ENCODE measurements at regions not wholly inside any gene's neighbourhood (a gene's known extent, or its start where the extent isn't known, plus 50 kb on each side); places are given as distances from the start of the nearest gene placed in this dataset.

DNA sequence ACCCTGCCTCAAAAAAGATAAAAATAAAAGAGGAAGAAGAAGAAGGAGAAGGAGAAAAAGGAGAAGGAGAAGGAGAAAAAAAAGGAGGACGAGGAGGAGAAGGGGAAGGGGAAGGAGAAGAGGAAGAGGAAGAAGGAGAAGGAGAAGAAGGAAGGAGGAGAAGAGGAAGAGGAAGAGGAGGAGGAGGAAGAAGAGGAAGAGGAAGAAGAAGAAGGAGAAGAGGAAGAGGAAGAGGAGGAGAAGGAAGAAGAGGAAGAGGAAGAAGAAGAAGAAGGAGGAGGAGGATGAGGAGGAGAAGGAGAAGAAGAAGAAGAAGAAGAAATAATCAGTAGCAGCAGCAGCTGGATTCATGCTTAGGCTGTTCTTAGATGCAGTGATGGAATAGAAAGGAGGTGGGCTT is 159.7 kb downstream of the TFCP2L1 start:
- no peak for TF ChIP-seq EP300 (IDR thresholded peaks at IDR 0.05)
- TF ChIP-seq CTCF (IDR thresholded peaks at IDR 0.05) = no peak

All from upper lobe of left lung (tissue), 4 donors.